PC-9 (cell line): ENCODE measurements at regions not wholly inside any gene's neighbourhood (a gene's known extent, or its start where the extent isn't known, plus 50 kb on each side); places are given as distances from the start of the nearest gene placed in this dataset.

Experiments used
- BruUV-seq: library from RNA; stranded (reverse); fragments of 400-500 nt; replicated peaks from 2 replicates; lab custom pipeline; 2021; lab: Mats Ljungman, UMichigan
- CTCF ChIA-PET: fragments of 300-600 bp; sonication (Branson Sonifier 250); formaldehyde crosslinking; loops from one replicate; lab custom pipeline; 2022; ENCODE audit warnings: antibody characterized with exemption; lab: Charles Lee
- POLR2A ChIA-PET: fragments of 300-600 bp; sonication (Branson Sonifier 250); formaldehyde crosslinking; loops from one replicate; lab custom pipeline; 2022; ENCODE audit warnings: antibody characterized with exemption; ENCODE audit not compliant: unreplicated experiment; lab: Charles Lee
- DNase-seq, 2 experiments: peaks; one replicate each; pipeline versions ENCODE4 v3.0.0 to v3.0.0-alpha.2; 2015 to 2022; ENCODE audit warnings: mixed read lengths in 1 of 2
- H2AFZ ChIP-seq: fragments of 200-600 bp; sonication (generic); 2 replicates; pipeline ENCODE4 v1.8.1; 2017; ENCODE audit warnings: antibody characterized with exemption
- H3F3A ChIP-seq: fragments of 200-600 bp; sonication (generic); 2 replicates; pipeline ENCODE4 v1.8.1; 2017; ENCODE audit warnings: antibody characterized with exemption, mild to moderate bottlenecking, low read depth; ENCODE audit not compliant: insufficient read depth
- H3K27ac ChIP-seq: fragments of 200-600 bp; sonication (generic); 2 replicates; pipeline ENCODE4 v1.6.1; 2016; ENCODE audit warnings: mixed run types
- H3K27me3 ChIP-seq: fragments of 200-600 bp; sonication (generic); 2 replicates; pipeline ENCODE4 v1.6.1; 2016; ENCODE audit warnings: low read depth, mixed run types; ENCODE audit not compliant: insufficient read depth
- H3K36me3 ChIP-seq: fragments of 200-600 bp; sonication (generic); 2 replicates; pipeline ENCODE4 v1.6.1; 2016; ENCODE audit warnings: low read depth, mixed run types
- H3K4me1 ChIP-seq: fragments of 200-600 bp; sonication (generic); replicated peaks from 2 replicates; pipeline ENCODE4 v1.6.1; 2016; ENCODE audit warnings: mixed run types; ENCODE audit not compliant: insufficient read depth
- H3K4me2 ChIP-seq: fragments of 200-600 bp; sonication (generic); 2 replicates; pipeline ENCODE4 v1.6.1; 2017; ENCODE audit warnings: mixed run types
- H3K4me3 ChIP-seq: fragments of 200-600 bp; sonication (generic); 2 replicates; pipeline ENCODE4 v1.6.1; 2016; ENCODE audit warnings: mixed run types
- H3K79me2 ChIP-seq: fragments of 200-600 bp; sonication (generic); 2 replicates; pipeline ENCODE4 v1.6.1; 2017; ENCODE audit warnings: low read depth, mixed run types
- H3K9me2 ChIP-seq: fragments of 200-600 bp; sonication (generic); 2 replicates; pipeline ENCODE4 v1.8.1; 2017; ENCODE audit warnings: mild to moderate bottlenecking; ENCODE audit not compliant: insufficient read depth
- H3K9me3 ChIP-seq: fragments of 200-600 bp; sonication (generic); 2 replicates; pipeline ENCODE4 v1.8.1; 2016; ENCODE audit warnings: low read depth; ENCODE audit not compliant: insufficient read depth
- H4K20me1 ChIP-seq: fragments of 200-600 bp; sonication (generic); 2 replicates; pipeline ENCODE4 v1.8.1; 2017; ENCODE audit not compliant: insufficient read depth
- CTCF ChIP-seq: fragments of 200-600 bp; sonication (generic); conservative IDR thresholded peaks from 2 replicates; pipeline ENCODE4 v1.6.1; 2017; ENCODE audit warnings: mixed run types, antibody characterized with exemption, mild to moderate bottlenecking, moderate library complexity
- EZH2 ChIP-seq: fragments of 200-600 bp; sonication (generic); IDR thresholded peaks from 2 replicates; pipeline ENCODE4 v1.8.0; 2017; ENCODE audit warnings: antibody characterized with exemption, low read depth
- intact Hi-C: fragments of 100-400 bp; cut with micrococcal nuclease; formaldehyde crosslinking; loops from one replicate; pipeline ENCODE4 v1.10.0; 2022; ENCODE audit not compliant: unreplicated experiment

- CTCF ChIA-PET: no interaction called here
- POLR2A ChIA-PET: no interaction called here
Measured at GRCh38 chr22:48894804-48895250, 932.8 kb downstream of the BRD1 start.

GRCh38 chr22:48894064-48894671 is 933.5 kb downstream of the BRD1 start:
- DNase-seq: no peak
- Histone ChIP-seq H3K9me3 (no peaks in the 10 kb centered on the region), H3K27ac (no peak overlapping the region), H3K27me3 (peaks cover 98% of the 10 kb centered on the region), H2AFZ (no peak overlapping the region), H3K4me1 (no peaks in the 10 kb centered on the region), H4K20me1 (peaks cover 14% of the 10 kb centered on the region; the same call in 1 of the 2 replicates), H3K9me2 (no peaks in the 10 kb centered on the region), H3K79me2 (no peaks in the 10 kb centered on the region), H3K4me2 (no peak overlapping the region), H3K4me3 (no peak overlapping the region), H3F3A (no peaks in the 10 kb centered on the region), H3K36me3 (no peaks in the 10 kb centered on the region)
- no TSS peak for BruUV-seq
- POLR2A ChIA-PET: no interaction called here
- TF ChIP-seq CTCF (peak; percentile 46), EZH2 (no peak)
- intact Hi-C loops: no loop called here
- CTCF ChIA-PET: no interaction called here

More at GRCh38 chr22:48894804-48895250, 932.8 kb downstream of the BRD1 start:
- intact Hi-C loops: no loop called here
- Histone ChIP-seq H3F3A (no peaks in the 10 kb centered on the region), H3K4me2 (no peak overlapping the region), H3K79me2 (no peaks in the 10 kb centered on the region), H3K27ac (no peak overlapping the region), H3K27me3 (peaks cover 98% of the 10 kb centered on the region), H3K9me2 (no peaks in the 10 kb centered on the region), H3K9me3 (no peaks in the 10 kb centered on the region), H2AFZ (no peak overlapping the region), H3K4me1 (no peaks in the 10 kb centered on the region), H4K20me1 (peaks cover 9% of the 10 kb centered on the region; the same call in 1 of the 2 replicates), H3K36me3 (no peaks in the 10 kb centered on the region), H3K4me3 (no peak overlapping the region)
- no peak for DNase-seq
- no TSS peak for BruUV-seq
- TF ChIP-seq EZH2: no peak
- no peak for TF ChIP-seq CTCF

GRCh38 chr22:48893288-48894063 is 934.2 kb downstream of the BRD1 start:
- no peaks in the 10 kb centered on the region for H3K9me2 ChIP-seq
- no peak for DNase-seq
- no peak overlapping the region for H2AFZ ChIP-seq
- H3K79me2 ChIP-seq: no peaks in the 10 kb centered on the region
- no peak overlapping the region for H3K4me3 ChIP-seq
- intact Hi-C loops: no loop called here
- H3K9me3 ChIP-seq: no peaks in the 10 kb centered on the region
- TF ChIP-seq CTCF (no peak), EZH2 (no peak)
- H4K20me1 ChIP-seq: peaks cover 15% of the 10 kb centered on the region; the same call in 1 of the 2 replicates
- no peaks in the 10 kb centered on the region for H3K4me1 ChIP-seq
- ChIA-PET POLR2A (no interaction called here), CTCF (interaction anchor here (0.6 kb wide), 1 partner anchor 162 kb away, joined by 3 read pairs; no protein-coding TSS in a partner anchor)
- no TSS peak for BruUV-seq
- no peak overlapping the region for H3K4me2 ChIP-seq
- H3F3A ChIP-seq: no peaks in the 10 kb centered on the region
- H3K27me3 ChIP-seq: peaks cover 98% of the 10 kb centered on the region
- H3K36me3 ChIP-seq: no peaks in the 10 kb centered on the region
- no peak overlapping the region for H3K27ac ChIP-seq
